GM21723 (cell line): ENCODE measurements at regions not wholly inside any gene's neighbourhood (a gene's known extent, or its start where the extent isn't known, plus 50 kb on each side); places are given as distances from the start of the nearest gene placed in this dataset.

Experiments used
- ATAC-seq: cut with Tn5 transposase; IDR thresholded peaks from one replicate; pipeline ENCODE4 v1.9.1; 2021; ENCODE audit warnings: mild to moderate bottlenecking, moderate library complexity; ENCODE audit not compliant: unreplicated experiment

- ATAC-seq: no peak
Measured at GRCh38 chr15:61299075-61299763, 70.1 kb upstream of the RORA start.

- ATAC-seq: no peak
Measured at GRCh38 chr15:61295239-61295638, 66.1 kb upstream of the RORA start.

- no peak for ATAC-seq
Measured at GRCh38 chr15:61282661-61283060, 53.6 kb upstream of the RORA start.

DNA sequence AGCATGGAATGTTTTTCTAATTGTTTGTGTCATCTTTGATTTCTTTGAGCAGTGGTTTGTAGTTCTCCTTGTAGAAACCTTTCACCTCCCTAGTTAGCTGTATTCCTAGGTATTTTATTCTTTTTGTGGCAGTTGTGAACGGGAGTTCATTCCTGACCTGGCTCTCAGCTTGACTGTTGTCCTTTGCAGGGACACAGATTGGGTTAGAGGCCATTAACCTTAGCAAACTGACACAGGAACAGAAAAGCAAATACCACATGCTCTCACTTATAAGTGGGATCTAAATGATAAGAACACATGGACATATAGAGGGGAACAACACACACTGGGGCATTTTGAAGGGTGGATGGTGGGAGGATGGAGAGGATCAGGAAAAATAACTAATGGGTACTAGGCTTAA is 52.2 kb upstream of the RORA start:
- no peak for ATAC-seq
